BJ (cell line): ENCODE measurements at regions not wholly inside any gene's neighbourhood (a gene's known extent, or its start where the extent isn't known, plus 50 kb on each side); places are given as distances from the start of the nearest gene placed in this dataset.

ENCODE experiments used
- CTCF ChIA-PET: fragments of 350-600 bp; formaldehyde crosslinking; extraction: SDS; loops from one replicate; lab custom pipeline; 2021; ENCODE audit warnings: antibody characterized with exemption, inconsistent platforms; lab: Yijun Ruan, JAX
- POLR2A ChIA-PET: fragments of 300-600 bp; sonication (Branson Sonifier 250); formaldehyde crosslinking; extraction: SDS; loops from one replicate; lab custom pipeline; 2021; ENCODE audit warnings: antibody characterized with exemption; lab: Charles Lee
- DNase-seq: peaks from one replicate; pipeline ENCODE4 v3.0.0-alpha.2; 2011; ENCODE audit warnings: low read depth
- H3K27me3 ChIP-seq: 2 replicates; pipeline ENCODE4 v1.6.0; 2011; ENCODE audit warnings: low read length; ENCODE audit not compliant: control insufficient read depth, insufficient read depth
- H3K36me3 ChIP-seq: 2 replicates; pipeline ENCODE4 v1.5.1; 2011; ENCODE audit warnings: low read length; ENCODE audit not compliant: control insufficient read depth, insufficient read depth
- H3K4me3 ChIP-seq: 2 replicates; pipeline ENCODE4 v1.5.1; 2011; ENCODE audit warnings: low read depth, mild to moderate bottlenecking, control low read depth, low read length
- TF ChIP-seq, protein P1 (sequence below): IDR thresholded peaks from 2 replicates; pipeline ENCODE4 v1.5.1; 2011; ENCODE audit warnings: low read depth, mild to moderate bottlenecking, control low read depth, inconsistent platforms, low read length, moderate library complexity; ENCODE audit not compliant: insufficient read depth

- ChIA-PET CTCF (no interaction called here), POLR2A (no interaction called here)
- DNase-seq: no peak
- Histone ChIP-seq H3K27me3 (no peaks in the 10 kb centered on the region), H3K4me3 (no peak overlapping the region), H3K36me3 (no peaks in the 10 kb centered on the region)
- TF ChIP-seq, protein P1, sequence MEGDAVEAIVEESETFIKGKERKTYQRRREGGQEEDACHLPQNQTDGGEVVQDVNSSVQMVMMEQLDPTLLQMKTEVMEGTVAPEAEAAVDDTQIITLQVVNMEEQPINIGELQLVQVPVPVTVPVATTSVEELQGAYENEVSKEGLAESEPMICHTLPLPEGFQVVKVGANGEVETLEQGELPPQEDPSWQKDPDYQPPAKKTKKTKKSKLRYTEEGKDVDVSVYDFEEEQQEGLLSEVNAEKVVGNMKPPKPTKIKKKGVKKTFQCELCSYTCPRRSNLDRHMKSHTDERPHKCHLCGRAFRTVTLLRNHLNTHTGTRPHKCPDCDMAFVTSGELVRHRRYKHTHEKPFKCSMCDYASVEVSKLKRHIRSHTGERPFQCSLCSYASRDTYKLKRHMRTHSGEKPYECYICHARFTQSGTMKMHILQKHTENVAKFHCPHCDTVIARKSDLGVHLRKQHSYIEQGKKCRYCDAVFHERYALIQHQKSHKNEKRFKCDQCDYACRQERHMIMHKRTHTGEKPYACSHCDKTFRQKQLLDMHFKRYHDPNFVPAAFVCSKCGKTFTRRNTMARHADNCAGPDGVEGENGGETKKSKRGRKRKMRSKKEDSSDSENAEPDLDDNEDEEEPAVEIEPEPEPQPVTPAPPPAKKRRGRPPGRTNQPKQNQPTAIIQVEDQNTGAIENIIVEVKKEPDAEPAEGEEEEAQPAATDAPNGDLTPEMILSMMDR: no peak
These were observed 540.9 kb downstream of the DSC3 start for GRCh38 chr18:30501594-30501993.

- H3K4me3 ChIP-seq: no peak overlapping the region
- no peaks in the 10 kb centered on the region for H3K36me3 ChIP-seq
- ChIA-PET POLR2A (no interaction called here), CTCF (no interaction called here)
- H3K27me3 ChIP-seq: no peaks in the 10 kb centered on the region
- TF ChIP-seq, protein P1: no peak
- DNase-seq: no peak
These were observed 542.1 kb downstream of the DSC3 start for GRCh38 chr18:30500240-30500945.

DNA sequence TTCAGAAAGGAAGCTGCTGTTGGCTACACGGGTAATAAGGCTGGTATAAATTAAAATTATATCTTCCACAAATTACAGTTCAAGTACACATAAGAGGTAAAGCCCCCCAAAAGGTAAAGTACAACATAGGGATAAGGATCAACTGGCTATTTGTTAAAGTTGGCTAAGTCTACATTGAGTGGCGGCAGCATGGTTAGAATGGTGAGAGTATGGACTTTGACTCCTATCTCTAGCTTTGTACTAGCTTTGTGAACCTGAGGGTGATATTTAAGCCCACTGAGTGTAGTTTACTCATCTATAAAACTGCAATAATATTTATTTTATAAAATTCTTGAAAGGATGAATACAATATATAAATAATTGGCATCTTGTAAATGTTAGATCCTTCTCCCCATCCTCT, 542.8 kb downstream of the DSC3 start:
- no peaks in the 10 kb centered on the region for H3K27me3 ChIP-seq
- DNase-seq: no peak
- H3K36me3 ChIP-seq: no peaks in the 10 kb centered on the region
- POLR2A ChIA-PET: no interaction called here
- CTCF ChIA-PET: no interaction called here
- H3K4me3 ChIP-seq: no peak overlapping the region
- TF ChIP-seq, protein P1: no peak

DNA sequence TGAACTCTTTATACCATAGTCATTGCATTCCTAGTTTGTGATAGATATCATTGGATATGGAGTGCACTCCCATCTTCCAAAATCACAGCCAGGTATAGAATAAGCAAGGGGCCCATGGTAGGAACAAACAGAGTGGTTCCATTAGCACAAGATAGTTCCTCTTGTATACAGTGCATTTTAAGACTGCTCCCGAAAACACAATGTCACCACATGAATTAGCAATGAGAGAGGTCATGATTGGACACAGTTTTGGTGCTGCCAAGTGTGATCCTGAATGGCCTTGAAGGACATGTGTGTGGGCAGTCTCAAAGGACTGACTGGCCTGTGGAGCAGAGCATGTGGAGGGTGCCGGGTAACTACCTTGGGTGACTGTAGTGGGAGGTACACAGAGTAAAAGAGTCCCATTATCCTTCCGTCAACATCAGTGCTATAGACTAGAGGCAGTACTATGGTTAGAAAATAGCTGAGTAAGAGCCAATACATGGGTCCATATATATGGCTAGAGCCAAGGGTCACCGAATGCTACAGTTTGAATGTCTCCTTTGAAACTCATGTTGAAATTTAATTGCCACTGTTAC, 549.9 kb downstream of the DSC3 start:
- H3K36me3 ChIP-seq: no peaks in the 10 kb centered on the region
- no peak for DNase-seq
- POLR2A ChIA-PET: no interaction called here
- no peaks in the 10 kb centered on the region for H3K27me3 ChIP-seq
- CTCF ChIA-PET: no interaction called here
- TF ChIP-seq, protein P1: no peak
- no peak overlapping the region for H3K4me3 ChIP-seq

DNA sequence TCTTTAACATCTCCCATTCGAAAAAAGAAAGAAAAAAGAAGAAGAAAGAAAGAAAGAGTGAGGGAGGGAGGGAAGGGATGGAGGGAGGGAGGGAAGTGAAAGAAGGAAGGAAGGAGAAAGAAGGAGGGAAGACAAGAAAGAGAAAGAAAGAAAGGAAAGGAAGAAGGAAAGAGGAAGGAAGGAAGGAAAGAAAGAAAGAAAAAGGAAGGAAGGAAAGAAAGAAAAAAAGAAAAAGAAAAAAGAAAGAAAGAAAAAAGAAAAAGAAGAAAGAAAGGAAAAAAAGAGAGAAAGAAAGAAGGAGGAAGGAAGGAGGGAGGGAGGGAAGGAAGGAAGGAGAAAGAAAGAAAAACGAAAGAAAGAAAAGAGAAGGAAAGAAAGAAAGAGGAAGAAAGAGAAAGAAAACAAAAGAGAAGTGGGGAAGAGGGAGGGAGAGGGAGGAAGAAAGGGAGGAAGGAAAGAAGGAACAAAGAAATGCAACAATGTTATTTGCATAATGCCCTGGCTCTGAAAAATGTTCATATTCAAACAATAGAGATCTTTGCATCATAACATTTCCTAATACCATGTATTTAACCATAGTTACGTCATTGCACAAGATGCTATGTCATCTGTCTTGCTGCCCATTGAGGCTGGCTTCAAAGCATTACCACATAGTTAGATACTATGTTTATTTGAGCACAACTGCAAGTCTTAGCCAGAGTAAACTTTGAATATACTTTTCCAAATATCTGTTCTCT, 550.6 kb downstream of the DSC3 start:
- H3K36me3 ChIP-seq: no peaks in the 10 kb centered on the region
- POLR2A ChIA-PET: no interaction called here
- H3K4me3 ChIP-seq: no peak overlapping the region
- TF ChIP-seq, protein P1: no peak
- CTCF ChIA-PET: no interaction called here
- DNase-seq: no peak
- H3K27me3 ChIP-seq: no peaks in the 10 kb centered on the region
